Suppressor macrophage treated with lipopolysaccharide for 1 hour (primary cell): ENCODE measurements at regions not wholly inside any gene's neighbourhood (a gene's known extent, or its start where the extent isn't known, plus 50 kb on each side); places are given as distances from the start of the nearest gene placed in this dataset.

Source experiments
- DNase-seq, 3 donors: peaks; one replicate each; pipeline ENCODE4 v3.0.0-alpha.2; 2020 to 2022

- DNase-seq = no peak
Measured at GRCh38 chr2:20150110-20150706, 74.7 kb downstream of the SDC1 start.

- DNase-seq = no peak
Measured at GRCh38 chr2:20149703-20150030, 75.3 kb downstream of the SDC1 start.

GRCh38 chr2:20148923-20149702, 75.8 kb downstream of the SDC1 start:
- DNase-seq = no peak

GRCh38 chr2:20148426-20148922, 76.5 kb downstream of the SDC1 start:
- DNase-seq = no peak

- DNase-seq = no peak
Measured at GRCh38 chr2:20147351-20147750, 77.6 kb downstream of the SDC1 start.

- no peak for DNase-seq
Measured at GRCh38 chr2:20146401-20146800, 78.5 kb downstream of the SDC1 start.

GRCh38 chr2:20145497-20146193, 79.3 kb downstream of the SDC1 start:
- peak; percentile 62 to 82 (median 77) for DNase-seq

GRCh38 chr2:20144861-20145260, 80.1 kb downstream of the SDC1 start:
- peak; percentile 66 to 74 (median 68) for DNase-seq

- no peak for DNase-seq
Measured at GRCh38 chr2:20144196-20144595, 80.7 kb downstream of the SDC1 start.

- DNase-seq = no peak
Measured at GRCh38 chr2:20143263-20143662, 81.7 kb downstream of the SDC1 start.

GRCh38 chr2:20141806-20142205, 83.1 kb downstream of the SDC1 start:
- no peak for DNase-seq

GRCh38 chr2:20141056-20141762, 83.7 kb downstream of the SDC1 start:
- DNase-seq = peak; percentile 44 to 76 (median 65)

GRCh38 chr2:20140321-20141055, 84.4 kb downstream of the SDC1 start:
- no peak for DNase-seq

- no peak for DNase-seq
Measured at GRCh38 chr2:20139407-20140172, 85.3 kb downstream of the SDC1 start.

GRCh38 chr2:20138696-20139095, 86.2 kb downstream of the SDC1 start:
- DNase-seq = no peak

GRCh38 chr2:20137884-20138283, 86.5 kb upstream of the LAPTM4A start:
- DNase-seq = no peak

- DNase-seq = no peak
Measured at GRCh38 chr2:20137131-20137571, 85.7 kb upstream of the LAPTM4A start.

- DNase-seq = no peak
Measured at GRCh38 chr2:20136149-20136548, 84.7 kb upstream of the LAPTM4A start.

- peak; percentile 73 to 86 (median 83) for DNase-seq
Measured at GRCh38 chr2:20135631-20136050, 84.2 kb upstream of the LAPTM4A start.

GRCh38 chr2:20132990-20133535, 81.6 kb upstream of the LAPTM4A start:
- DNase-seq = no peak
